HG03521 (cell line): ENCODE measurements at regions not wholly inside any gene's neighbourhood (a gene's known extent, or its start where the extent isn't known, plus 50 kb on each side); places are given as distances from the start of the nearest gene placed in this dataset.

ENCODE experiments used
- ATAC-seq: cut with Tn5 transposase; IDR thresholded peaks from one replicate; pipeline ENCODE4 v1.9.1; 2021; ENCODE audit warnings: mild to moderate bottlenecking, moderate library complexity; ENCODE audit not compliant: unreplicated experiment

DNA sequence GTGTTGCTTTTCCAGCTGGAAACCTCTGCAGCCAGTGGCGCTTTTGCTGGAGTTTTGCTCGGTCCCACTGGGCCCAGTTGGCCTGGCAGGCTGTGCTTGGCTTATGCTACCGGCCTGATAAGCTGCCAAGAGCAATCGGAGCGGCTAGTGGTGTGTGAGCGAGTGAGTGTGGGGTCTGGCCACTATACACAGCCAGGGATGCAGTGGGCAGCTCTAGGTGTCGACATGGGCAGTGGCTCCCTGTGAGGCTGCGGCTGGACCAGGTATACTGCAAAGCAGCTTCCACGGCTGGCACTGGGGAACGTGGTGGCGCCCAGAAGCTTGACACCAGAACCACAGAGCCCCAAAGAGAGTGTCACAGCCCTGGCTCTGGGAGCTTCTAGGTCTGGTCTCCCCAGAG, 996.5 kb downstream of the GRIK2 start:
- ATAC-seq = no peak

DNA sequence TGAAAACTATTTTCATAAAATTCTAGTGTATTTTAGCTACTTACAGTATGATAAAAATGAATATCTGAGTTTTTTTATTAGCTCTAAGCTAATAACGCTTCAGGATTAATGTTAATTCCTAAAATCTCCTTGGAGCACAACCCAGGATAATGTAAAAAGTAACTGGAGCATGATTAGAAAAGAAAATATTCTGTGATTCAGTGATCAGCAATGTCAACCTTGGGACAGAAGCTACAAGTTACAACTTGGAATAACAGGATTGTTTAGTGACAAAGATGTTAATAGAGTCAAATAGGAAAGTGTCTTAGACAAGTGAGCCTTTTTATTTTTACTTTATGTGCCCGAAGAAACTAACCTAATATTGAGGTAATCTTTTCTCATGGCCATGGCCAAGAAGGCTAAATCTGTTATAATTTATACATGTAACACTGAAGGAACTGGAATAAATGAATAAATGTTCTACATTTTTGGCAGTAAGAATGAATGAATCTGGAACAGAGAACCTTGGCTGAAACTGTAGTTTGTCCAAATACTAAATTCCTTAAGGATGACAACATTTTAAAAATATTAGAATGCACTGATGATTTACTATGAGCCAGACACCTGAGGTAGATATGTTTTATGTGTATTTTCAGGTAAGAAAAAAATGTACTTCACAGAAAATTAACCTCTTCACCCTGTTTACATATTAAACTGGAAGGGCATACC, 994.0 kb downstream of the GRIK2 start:
- ATAC-seq = no peak

DNA sequence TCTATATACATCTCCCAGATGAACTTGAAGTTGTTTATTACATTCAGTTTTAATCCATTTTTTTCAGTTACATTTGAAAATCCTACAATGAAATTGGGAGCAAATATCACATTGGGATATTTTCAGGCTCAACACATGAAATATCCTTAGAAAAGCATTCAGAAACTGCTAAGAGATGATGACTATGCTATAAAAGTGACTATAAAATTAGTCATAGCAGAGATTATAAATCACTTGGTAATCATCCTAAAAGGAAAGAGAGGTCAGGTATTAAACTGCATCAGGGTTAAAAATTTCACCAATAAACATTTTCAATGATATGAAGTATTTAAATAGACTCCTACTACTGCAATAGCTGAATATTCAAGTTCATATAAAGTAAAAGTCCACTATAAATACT, 987.7 kb downstream of the GRIK2 start:
- ATAC-seq = no peak

DNA sequence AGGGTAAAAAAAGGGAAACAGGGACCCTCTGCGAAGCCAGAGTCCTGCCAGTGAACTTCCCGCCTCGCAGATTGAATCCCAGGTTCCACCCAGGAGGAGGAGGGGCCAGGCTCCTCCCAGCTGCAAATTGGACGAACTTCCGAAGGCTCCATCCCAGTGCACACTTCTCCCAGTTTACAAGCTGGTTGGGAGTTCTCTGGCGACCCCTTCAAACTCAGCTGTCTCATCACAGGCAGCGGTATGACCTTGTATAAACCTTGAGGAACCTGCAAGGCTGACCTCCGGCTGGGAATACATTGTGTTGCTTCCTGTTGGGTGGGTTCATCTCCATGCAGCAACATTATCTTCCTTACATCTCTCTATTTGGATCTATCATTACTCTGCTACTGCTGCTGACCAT, 962.7 kb downstream of the GRIK2 start:
- no peak for ATAC-seq

DNA sequence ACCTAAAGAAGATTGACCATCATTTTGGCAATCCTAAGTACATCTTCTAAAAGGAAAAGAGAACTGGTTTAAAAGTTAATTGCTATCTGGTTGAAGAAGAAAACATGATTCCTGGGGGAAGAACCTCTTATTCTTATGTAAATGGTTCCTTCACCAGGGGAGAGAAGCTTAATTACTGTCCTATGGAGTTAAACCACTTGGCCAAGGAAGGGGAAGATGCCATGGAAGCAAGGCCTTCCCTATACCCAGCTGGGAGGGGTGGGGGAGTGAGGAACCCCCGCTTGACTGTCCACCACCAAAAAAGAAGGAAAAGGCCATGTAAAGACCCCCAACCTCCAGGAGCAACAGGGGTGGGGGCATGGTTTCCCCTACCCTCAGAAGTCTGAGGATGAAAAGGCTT, 962.1 kb downstream of the GRIK2 start:
- ATAC-seq = no peak

DNA sequence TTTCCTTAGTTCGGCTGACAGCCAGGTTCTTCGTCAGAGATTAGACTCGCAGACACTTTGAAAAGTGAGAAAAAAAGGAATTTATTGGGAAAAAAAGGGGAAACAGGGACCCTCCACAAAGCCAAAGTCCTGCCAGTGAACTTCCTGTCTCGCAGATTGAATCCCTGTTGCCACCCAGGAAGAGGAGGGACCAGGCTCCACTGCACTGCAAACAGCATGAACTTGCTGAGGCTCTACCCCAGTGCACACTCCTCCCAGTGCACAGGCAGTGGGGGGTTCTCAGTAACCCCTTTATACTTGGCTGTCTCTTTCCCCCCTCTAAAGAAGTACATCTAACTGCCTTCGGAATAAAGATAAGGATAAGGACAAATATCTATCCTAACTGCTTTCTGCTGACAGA, 959.0 kb downstream of the GRIK2 start:
- no peak for ATAC-seq

DNA sequence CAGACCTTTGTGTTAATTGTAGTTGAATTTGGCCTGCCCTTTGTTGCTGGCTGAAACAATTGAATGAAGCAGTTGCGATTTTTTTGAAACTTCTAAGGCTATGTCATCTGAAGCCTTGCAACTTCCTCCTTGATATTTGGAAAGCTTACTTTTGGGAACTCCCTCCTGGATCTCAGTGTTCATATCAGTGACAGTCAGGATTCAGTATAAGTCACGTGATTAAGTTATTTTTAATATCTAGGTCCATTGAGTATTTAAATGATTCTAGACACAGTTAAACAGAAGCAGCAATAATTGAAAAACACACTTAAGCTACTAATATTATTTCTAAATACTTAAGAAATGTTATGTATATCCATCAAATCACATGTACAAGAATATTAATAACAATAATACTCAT, 951.3 kb downstream of the GRIK2 start:
- no peak for ATAC-seq

DNA sequence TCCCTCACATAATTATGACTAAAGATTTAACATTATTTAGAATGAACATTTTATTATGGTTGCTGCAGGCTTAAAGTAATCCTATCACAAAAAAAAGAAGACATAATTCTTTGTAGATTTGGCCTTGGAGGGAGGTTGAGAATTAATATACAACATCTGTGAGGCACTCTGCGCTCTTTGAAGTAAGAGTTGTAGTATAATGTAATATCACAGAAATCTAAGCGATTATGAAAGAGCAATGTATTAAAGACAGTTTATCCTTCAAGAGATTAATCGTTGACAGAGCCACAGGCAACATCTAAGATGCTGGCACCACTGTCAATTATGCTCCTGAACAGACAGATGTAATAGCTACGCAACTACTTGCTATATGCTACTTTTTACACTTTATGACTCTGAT, 946.8 kb downstream of the GRIK2 start:
- no peak for ATAC-seq

DNA sequence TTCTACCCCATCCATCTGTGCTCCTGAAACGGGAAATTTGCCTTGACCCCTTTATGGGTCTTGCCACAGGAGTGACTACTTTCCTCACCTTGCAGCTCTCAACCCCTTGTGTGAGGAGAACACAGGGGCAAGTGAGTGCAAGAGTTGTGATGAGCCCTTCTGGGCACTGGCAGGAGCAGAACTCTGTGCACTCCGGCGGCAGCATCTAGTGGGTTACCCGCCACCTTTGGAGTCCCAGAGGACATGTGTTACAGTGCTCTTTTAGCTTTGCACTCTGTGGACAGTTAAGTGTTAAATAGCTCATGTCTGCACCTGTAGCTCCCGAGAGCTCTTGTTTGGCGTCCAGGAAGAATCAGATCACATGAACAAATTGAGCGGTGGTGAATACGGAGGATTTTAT, 940.2 kb downstream of the GRIK2 start:
- ATAC-seq = no peak

DNA sequence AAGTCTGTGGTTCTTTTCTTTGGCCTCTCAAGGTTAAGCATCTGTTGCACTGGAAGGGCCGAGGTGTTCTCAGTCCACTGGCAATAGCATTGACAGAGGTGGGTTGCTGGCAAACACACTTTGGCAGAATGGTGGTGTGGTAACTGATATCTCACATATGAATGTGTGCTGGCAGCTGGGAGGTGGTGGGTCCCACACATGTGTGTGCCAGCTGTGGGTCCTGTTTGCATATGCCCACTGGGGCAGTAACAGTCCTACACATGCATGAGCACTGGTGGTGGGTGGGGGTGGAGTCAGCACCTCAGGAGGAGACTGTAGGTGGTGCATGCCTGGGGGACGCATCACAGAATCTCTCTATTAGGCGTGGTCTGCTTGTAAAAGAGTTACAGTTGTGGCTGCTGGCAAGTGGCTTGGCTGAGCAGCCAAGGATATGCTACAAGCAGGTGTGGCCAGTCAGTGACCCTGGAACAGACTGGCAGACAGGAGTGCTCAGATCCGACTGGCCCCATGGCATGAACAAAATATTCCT, 934.3 kb downstream of the GRIK2 start:
- ATAC-seq = no peak

DNA sequence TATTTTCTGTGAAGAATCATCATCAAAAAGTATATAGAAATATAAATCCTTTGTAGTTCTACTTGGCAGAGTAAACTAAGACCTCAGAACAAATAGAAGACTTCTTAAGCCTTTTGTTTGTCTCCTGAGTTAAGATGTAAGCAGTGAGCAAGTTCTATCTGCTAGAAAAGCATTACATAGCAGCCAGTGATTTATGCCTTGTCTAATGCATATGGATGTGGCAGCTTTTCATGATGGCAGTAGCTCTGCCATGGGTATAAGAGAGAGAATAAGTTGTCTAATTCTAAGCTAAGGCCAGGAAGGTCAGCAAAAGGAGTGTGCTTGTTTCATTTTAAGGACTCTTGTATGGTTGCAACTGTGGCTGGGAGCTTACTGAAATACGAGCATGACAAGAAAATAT, 920.2 kb downstream of the GRIK2 start:
- ATAC-seq = no peak

DNA sequence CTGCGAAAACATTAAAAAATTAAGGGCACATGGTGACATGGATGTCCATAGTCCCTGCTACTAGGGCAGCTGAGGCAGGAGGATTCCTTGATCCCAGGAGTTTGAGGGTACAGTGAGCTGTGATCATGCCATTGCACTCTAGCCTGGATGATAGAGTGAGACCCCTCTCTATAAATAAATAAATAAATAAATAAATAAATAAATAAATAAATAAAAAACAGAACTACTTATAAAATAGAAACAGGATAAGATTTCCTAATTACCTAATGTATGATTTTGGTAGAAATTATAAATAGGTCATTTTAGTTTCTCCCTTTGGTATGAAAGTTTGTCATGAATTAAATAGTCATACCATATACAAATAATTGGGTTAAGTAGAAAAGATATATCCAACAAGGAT, 916.2 kb downstream of the GRIK2 start:
- ATAC-seq = no peak

DNA sequence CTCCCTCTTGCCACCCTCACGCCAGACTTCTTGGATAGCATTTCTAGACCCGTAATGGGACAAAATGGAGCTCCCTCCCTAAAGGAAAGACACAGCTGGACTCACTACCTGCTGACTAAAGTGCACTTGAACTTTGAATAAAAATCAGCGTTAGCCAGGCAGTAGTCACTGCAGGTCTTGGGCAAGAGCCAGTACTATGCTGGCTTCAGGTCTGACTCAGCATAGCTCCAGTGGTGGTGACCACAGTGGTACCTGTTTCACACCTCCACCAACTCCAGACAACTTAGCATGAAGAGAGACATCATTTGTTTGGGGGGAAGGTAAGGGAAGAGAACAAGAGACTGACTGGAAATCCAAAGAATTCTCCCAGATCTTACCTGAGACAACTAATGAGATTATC, 906.8 kb downstream of the GRIK2 start:
- no peak for ATAC-seq

DNA sequence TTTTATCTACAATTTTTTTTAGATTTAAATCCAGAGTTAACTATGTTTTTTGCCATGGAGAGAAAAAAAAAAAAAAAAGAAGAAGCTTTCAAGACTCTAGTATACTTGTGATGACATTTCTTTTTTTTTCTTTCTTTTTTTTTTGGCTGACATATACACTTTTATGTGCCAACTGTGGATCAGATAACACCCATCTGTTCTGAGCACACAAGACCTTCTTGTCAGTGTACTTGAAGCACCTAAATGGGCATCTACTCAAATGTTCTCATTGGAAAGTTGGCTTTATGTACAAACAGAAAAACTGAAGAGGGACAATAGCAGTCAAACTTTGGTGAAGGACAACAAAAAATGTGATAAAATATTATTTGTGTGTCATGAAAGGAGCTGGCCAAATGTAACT, 904.5 kb downstream of the GRIK2 start:
- ATAC-seq = no peak
